HepG2 (cell line): ENCODE measurements at regions not wholly inside any gene's neighbourhood (a gene's known extent, or its start where the extent isn't known, plus 50 kb on each side); places are given as distances from the start of the nearest gene placed in this dataset.

Source experiments
- ARID2 ChIP-seq: sonication (generic); formaldehyde crosslinking; IDR thresholded peaks from 2 replicates; pipeline ENCODE4 v1.8.1; 2022; ENCODE audit warnings: mild to moderate bottlenecking, missing genetic modification reagents, borderline replicate concordance
- ARNTL ChIP-seq: sonication (generic); formaldehyde crosslinking; IDR thresholded peaks from 2 replicates; pipeline ENCODE4 v1.4.0; 2020; ENCODE audit warnings: mild to moderate bottlenecking, missing genetic modification reagents
- EHMT2 ChIP-seq: fragments of 200-600 bp; sonication (generic); IDR thresholded peaks from 2 replicates; pipeline ENCODE4 v1.7.0; 2017; ENCODE audit warnings: antibody characterized with exemption, low read depth, low read length, borderline replicate concordance
- GATAD2A ChIP-seq: IDR thresholded peaks from 2 replicates; pipeline ENCODE4 v1.6.1; 2016
- GRHL1 ChIP-seq: sonication (generic); formaldehyde crosslinking; conservative IDR thresholded peaks from 2 replicates; pipeline ENCODE4 v1.8.0; 2022; ENCODE audit warnings: missing genetic modification reagents
- GZF1 ChIP-seq: sonication (generic); formaldehyde crosslinking; IDR thresholded peaks from 2 replicates; pipeline ENCODE4 v1.5.1; 2020; ENCODE audit warnings: mild to moderate bottlenecking, missing genetic modification reagents
- MIXL1 ChIP-seq: IDR thresholded peaks from 2 replicates; pipeline ENCODE4 v1.6.1; 2016
- MZF1 ChIP-seq: sonication (generic); formaldehyde crosslinking; IDR thresholded peaks from 2 replicates; pipeline ENCODE4 v1.8.1; 2023; ENCODE audit warnings: mild to moderate bottlenecking, missing genetic modification reagents, borderline replicate concordance
- TAF1 ChIP-seq: sonication (generic); formaldehyde crosslinking; IDR thresholded peaks from 2 replicates; pipeline ENCODE4 v1.4.0; 2020; ENCODE audit warnings: missing genetic modification reagents
- ZEB1 ChIP-seq: IDR thresholded peaks from 2 replicates; pipeline ENCODE4 v1.6.1; 2012; ENCODE audit warnings: mild to moderate bottlenecking, low read depth, inconsistent platforms; ENCODE audit not compliant: insufficient replicate concordance
- ZMAT5 ChIP-seq: sonication (generic); formaldehyde crosslinking; IDR thresholded peaks from 2 replicates; pipeline ENCODE4 v1.5.0; 2020; ENCODE audit warnings: mild to moderate bottlenecking, low read depth, missing genetic modification reagents, borderline replicate concordance
- ZNF12 ChIP-seq: sonication (generic); formaldehyde crosslinking; IDR thresholded peaks from 2 replicates; pipeline ENCODE4 v1.5.0; 2020; ENCODE audit warnings: missing genetic modification reagents
- ZNF138 ChIP-seq: sonication (generic); formaldehyde crosslinking; IDR thresholded peaks from 2 replicates; pipeline ENCODE4 v1.5.0; 2020; ENCODE audit warnings: mild to moderate bottlenecking, low read depth, missing genetic modification reagents
- TF ChIP-seq, protein P1 (sequence below), 2 experiments: IDR thresholded peaks; 2 replicates each; pipeline ENCODE4 v1.6.1; 2011 to 2012; ENCODE audit warnings: low read length in 2 of 2, borderline replicate concordance in 1 of 2, low read depth in 1 of 2, mild to moderate bottlenecking in 1 of 2, moderate library complexity in 1 of 2
- TF ChIP-seq, protein P2 (sequence below): sonication (generic); formaldehyde crosslinking; IDR thresholded peaks from one replicate; pipeline ENCODE4 v1.5.1; 2020; ENCODE audit warnings: mild to moderate bottlenecking, missing genetic modification reagents; ENCODE audit errors: not compliant biosample characterization

GRCh38 chr6:106731144-106731842, 101.9 kb downstream of the QRSL1 start (continued):
- TF ChIP-seq, protein P1, sequence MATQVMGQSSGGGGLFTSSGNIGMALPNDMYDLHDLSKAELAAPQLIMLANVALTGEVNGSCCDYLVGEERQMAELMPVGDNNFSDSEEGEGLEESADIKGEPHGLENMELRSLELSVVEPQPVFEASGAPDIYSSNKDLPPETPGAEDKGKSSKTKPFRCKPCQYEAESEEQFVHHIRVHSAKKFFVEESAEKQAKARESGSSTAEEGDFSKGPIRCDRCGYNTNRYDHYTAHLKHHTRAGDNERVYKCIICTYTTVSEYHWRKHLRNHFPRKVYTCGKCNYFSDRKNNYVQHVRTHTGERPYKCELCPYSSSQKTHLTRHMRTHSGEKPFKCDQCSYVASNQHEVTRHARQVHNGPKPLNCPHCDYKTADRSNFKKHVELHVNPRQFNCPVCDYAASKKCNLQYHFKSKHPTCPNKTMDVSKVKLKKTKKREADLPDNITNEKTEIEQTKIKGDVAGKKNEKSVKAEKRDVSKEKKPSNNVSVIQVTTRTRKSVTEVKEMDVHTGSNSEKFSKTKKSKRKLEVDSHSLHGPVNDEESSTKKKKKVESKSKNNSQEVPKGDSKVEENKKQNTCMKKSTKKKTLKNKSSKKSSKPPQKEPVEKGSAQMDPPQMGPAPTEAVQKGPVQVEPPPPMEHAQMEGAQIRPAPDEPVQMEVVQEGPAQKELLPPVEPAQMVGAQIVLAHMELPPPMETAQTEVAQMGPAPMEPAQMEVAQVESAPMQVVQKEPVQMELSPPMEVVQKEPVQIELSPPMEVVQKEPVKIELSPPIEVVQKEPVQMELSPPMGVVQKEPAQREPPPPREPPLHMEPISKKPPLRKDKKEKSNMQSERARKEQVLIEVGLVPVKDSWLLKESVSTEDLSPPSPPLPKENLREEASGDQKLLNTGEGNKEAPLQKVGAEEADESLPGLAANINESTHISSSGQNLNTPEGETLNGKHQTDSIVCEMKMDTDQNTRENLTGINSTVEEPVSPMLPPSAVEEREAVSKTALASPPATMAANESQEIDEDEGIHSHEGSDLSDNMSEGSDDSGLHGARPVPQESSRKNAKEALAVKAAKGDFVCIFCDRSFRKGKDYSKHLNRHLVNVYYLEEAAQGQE (IDR thresholded peaks at IDR 0.05; ENCODE audit: borderline replicate concordance in 1 of 2, low read depth in 1 of 2, low read length in 2 of 2): no peak
- TF ChIP-seq TAF1: peak; percentile 34; the same call in 1 of the 2 replicates
- TF ChIP-seq GRHL1 (CRISPR knock-in tag): no peak
- peak; percentile 26 for TF ChIP-seq ZEB1
- TF ChIP-seq GZF1: no peak
- TF ChIP-seq MIXL1 (CRISPR knock-in tag): peak; percentile 89
- TF ChIP-seq ARID2 (CRISPR knock-in tag): no peak
- TF ChIP-seq, protein P2, sequence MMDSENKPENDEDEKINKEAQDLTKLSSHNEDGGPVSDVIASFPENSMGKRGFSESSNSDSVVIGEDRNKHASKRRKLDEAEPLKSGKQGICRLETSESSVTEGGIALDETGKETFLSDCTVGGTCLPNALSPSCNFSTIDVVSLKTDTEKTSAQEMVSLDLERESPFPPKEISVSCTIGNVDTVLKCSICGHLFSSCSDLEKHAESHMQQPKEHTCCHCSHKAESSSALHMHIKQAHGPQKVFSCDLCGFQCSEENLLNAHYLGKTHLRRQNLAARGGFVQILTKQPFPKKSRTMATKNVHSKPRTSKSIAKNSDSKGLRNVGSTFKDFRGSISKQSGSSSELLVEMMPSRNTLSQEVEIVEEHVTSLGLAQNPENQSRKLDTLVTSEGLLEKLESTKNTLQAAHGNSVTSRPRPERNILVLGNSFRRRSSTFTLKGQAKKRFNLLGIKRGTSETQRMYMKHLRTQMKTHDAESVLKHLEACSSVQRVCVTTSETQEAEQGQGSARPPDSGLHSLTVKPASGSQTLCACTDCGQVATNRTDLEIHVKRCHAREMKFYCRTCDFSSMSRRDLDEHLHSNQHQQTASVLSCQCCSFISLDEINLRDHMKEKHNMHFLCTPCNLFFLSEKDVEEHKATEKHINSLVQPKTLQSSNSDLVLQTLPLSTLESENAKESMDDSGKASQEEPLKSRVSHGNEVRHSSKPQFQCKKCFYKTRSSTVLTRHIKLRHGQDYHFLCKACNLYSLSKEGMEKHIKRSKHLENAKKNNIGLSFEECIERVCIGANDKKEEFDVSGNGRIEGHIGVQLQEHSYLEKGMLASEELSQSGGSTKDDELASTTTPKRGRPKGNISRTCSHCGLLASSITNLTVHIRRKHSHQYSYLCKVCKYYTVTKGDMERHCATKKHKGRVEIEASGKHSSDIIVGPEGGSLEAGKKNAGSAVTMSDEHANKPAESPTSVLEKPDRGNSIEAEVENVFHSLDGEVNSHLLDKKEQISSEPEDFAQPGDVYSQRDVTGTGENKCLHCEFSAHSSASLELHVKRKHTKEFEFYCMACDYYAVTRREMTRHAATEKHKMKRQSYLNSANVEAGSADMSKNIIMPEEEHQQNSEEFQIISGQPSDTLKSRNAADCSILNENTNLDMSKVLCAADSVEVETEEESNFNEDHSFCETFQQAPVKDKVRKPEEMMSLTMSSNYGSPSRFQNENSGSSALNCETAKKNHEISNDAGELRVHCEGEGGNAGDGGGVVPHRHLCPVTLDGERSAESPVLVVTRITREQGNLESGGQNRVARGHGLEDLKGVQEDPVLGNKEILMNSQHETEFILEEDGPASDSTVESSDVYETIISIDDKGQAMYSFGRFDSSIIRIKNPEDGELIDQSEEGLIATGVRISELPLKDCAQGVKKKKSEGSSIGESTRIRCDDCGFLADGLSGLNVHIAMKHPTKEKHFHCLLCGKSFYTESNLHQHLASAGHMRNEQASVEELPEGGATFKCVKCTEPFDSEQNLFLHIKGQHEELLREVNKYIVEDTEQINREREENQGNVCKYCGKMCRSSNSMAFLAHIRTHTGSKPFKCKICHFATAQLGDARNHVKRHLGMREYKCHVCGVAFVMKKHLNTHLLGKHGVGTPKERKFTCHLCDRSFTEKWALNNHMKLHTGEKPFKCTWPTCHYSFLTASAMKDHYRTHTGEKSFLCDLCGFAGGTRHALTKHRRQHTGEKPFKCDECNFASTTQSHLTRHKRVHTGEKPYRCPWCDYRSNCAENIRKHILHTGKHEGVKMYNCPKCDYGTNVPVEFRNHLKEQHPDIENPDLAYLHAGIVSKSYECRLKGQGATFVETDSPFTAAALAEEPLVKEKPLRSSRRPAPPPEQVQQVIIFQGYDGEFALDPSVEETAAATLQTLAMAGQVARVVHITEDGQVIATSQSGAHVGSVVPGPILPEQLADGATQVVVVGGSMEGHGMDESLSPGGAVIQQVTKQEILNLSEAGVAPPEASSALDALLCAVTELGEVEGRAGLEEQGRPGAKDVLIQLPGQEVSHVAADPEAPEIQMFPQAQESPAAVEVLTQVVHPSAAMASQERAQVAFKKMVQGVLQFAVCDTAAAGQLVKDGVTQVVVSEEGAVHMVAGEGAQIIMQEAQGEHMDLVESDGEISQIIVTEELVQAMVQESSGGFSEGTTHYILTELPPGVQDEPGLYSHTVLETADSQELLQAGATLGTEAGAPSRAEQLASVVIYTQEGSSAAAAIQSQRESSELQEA: no peak
- TF ChIP-seq MZF1: no peak
- peak; percentile 85; the same call in 1 of the 2 replicates for TF ChIP-seq EHMT2
- peak; percentile 82; the same call in 1 of the 2 replicates for TF ChIP-seq ZNF12
- TF ChIP-seq ZNF138 (CRISPR knock-in tag): 0 out of 2 replicates have a peak, but pooled peaks have one; percentile 36
- peak; percentile 93 for TF ChIP-seq ARNTL (CRISPR knock-in tag)
- peak; percentile 73 for TF ChIP-seq GATAD2A (CRISPR knock-in tag)
- TF ChIP-seq ZMAT5: no peak
